ENCODE measurements at regions not wholly inside any gene's neighbourhood (a gene's known extent, or its start where the extent isn't known, plus 50 kb on each side); places are given as distances from the start of the nearest gene placed in this dataset.

GRCh38 chr20:57795342-57795697, 85.5 kb upstream of the PMEPA1 start:
- no peaks in the 10 kb centered on the region for H3K9me3 ChIP-seq (ENCODE audit: insufficient read depth, low read length)
- no peak overlapping the region for H3K9ac ChIP-seq (ENCODE audit: low read length)
- H3K4me3 ChIP-seq (ENCODE audit: low read length) = no peak overlapping the region
- no peak overlapping the region for H2AFZ ChIP-seq (ENCODE audit: low read depth, low read length)
- H3K27me3 ChIP-seq (ENCODE audit: low read depth, low read length) = peaks cover 44% of the 10 kb centered on the region
- TF ChIP-seq, protein P1, sequence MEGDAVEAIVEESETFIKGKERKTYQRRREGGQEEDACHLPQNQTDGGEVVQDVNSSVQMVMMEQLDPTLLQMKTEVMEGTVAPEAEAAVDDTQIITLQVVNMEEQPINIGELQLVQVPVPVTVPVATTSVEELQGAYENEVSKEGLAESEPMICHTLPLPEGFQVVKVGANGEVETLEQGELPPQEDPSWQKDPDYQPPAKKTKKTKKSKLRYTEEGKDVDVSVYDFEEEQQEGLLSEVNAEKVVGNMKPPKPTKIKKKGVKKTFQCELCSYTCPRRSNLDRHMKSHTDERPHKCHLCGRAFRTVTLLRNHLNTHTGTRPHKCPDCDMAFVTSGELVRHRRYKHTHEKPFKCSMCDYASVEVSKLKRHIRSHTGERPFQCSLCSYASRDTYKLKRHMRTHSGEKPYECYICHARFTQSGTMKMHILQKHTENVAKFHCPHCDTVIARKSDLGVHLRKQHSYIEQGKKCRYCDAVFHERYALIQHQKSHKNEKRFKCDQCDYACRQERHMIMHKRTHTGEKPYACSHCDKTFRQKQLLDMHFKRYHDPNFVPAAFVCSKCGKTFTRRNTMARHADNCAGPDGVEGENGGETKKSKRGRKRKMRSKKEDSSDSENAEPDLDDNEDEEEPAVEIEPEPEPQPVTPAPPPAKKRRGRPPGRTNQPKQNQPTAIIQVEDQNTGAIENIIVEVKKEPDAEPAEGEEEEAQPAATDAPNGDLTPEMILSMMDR (IDR thresholded peaks at IDR 0.05; ENCODE audit: low read depth, low read length) = no peak
- TF ChIP-seq EZH2phosphoT487 (IDR thresholded peaks at IDR 0.05; ENCODE audit: low read depth) = no peak
- H4K20me1 ChIP-seq (ENCODE audit: insufficient read depth, low read length) = no peaks in the 10 kb centered on the region
- no peaks in the 10 kb centered on the region for H3K79me2 ChIP-seq (ENCODE audit: low read length)
- no peaks in the 10 kb centered on the region for H3K4me1 ChIP-seq (ENCODE audit: low read length)
- no peak overlapping the region for H3K4me2 ChIP-seq (ENCODE audit: low read length)
- H3K36me3 ChIP-seq (replicated peaks; ENCODE audit: low read depth, low read length) = no peaks in the 10 kb centered on the region
- no peak overlapping the region for H3K27ac ChIP-seq (ENCODE audit: low read length)

DNA sequence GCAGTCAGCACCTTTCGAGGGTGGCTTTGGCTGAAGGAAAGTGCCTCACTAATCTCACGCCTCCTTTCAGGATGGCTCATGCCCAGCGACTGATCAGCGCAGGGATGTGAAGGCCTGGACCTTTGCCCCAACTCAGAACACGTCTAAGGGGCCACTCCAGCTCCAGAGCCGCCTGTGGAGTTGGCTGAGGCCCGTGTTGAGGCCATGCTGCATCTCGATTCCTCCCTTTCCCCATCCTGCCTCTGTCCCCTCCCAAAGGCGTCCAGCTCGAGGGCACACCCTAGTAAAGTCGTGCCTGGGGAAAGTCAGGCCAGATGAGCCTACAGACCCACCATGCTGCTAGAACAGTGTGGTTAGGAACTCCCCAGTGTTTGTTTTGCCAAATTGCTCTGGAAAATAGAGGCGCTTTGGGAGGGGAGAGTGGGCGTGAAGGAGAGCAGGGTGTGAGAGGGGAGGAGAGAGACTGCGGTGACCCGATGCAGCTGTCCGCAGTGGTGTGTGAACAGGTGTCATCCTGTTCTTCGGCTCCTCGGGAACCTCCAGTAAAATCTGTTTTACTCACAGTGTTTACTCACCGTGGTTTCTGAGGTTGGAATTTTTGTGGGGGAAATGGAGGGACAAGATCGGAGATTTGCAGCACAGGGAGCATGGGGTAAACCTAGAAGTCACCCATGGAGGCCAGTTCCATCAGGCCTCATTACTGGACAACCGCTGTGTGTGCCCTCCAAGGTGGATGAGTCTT, 85.0 kb upstream of the PMEPA1 start:
- no peak overlapping the region for H3K27ac ChIP-seq (ENCODE audit: low read length)
- H4K20me1 ChIP-seq (ENCODE audit: insufficient read depth, low read length) = no peaks in the 10 kb centered on the region
- no peaks in the 10 kb centered on the region for H3K4me1 ChIP-seq (ENCODE audit: low read length)
- H3K36me3 ChIP-seq (replicated peaks; ENCODE audit: low read depth, low read length) = no peaks in the 10 kb centered on the region
- TF ChIP-seq EZH2phosphoT487 (IDR thresholded peaks at IDR 0.05; ENCODE audit: low read depth) = no peak
- TF ChIP-seq, protein P1 (IDR thresholded peaks at IDR 0.05; ENCODE audit: low read depth, low read length) = no peak
- no peak overlapping the region for H2AFZ ChIP-seq (ENCODE audit: low read depth, low read length)
- H3K4me2 ChIP-seq (ENCODE audit: low read length) = no peak overlapping the region
- no peak overlapping the region for H3K9ac ChIP-seq (ENCODE audit: low read length)
- peaks cover 46% of the 10 kb centered on the region for H3K27me3 ChIP-seq (ENCODE audit: low read depth, low read length)
- no peaks in the 10 kb centered on the region for H3K79me2 ChIP-seq (ENCODE audit: low read length)
- H3K4me3 ChIP-seq (ENCODE audit: low read length) = no peak overlapping the region
- H3K9me3 ChIP-seq (ENCODE audit: insufficient read depth, low read length) = no peaks in the 10 kb centered on the region

- no peak overlapping the region for H2AFZ ChIP-seq (ENCODE audit: low read depth, low read length)
- H3K27ac ChIP-seq (ENCODE audit: low read length) = no peak overlapping the region
- no peak for TF ChIP-seq EZH2phosphoT487 (IDR thresholded peaks at IDR 0.05; ENCODE audit: low read depth)
- TF ChIP-seq, protein P1 (IDR thresholded peaks at IDR 0.05; ENCODE audit: low read depth, low read length) = no peak
- peaks cover 44% of the 10 kb centered on the region for H3K27me3 ChIP-seq (ENCODE audit: low read depth, low read length)
- H3K4me3 ChIP-seq (ENCODE audit: low read length) = no peak overlapping the region
- no peaks in the 10 kb centered on the region for H3K79me2 ChIP-seq (ENCODE audit: low read length)
- no peak overlapping the region for H3K9ac ChIP-seq (ENCODE audit: low read length)
- no peaks in the 10 kb centered on the region for H3K36me3 ChIP-seq (replicated peaks; ENCODE audit: low read depth, low read length)
- H4K20me1 ChIP-seq (ENCODE audit: insufficient read depth, low read length) = no peaks in the 10 kb centered on the region
- H3K9me3 ChIP-seq (ENCODE audit: insufficient read depth, low read length) = no peaks in the 10 kb centered on the region
- H3K4me1 ChIP-seq (ENCODE audit: low read length) = no peaks in the 10 kb centered on the region
- H3K4me2 ChIP-seq (ENCODE audit: low read length) = no peak overlapping the region
Observed at GRCh38 chr20:57794036-57794435, 84.2 kb upstream of the PMEPA1 start.

GRCh38 chr20:57793421-57793820, 83.6 kb upstream of the PMEPA1 start:
- H4K20me1 ChIP-seq (ENCODE audit: insufficient read depth, low read length) = no peaks in the 10 kb centered on the region
- no peak overlapping the region for H3K27ac ChIP-seq (ENCODE audit: low read length)
- peaks cover 43% of the 10 kb centered on the region for H3K27me3 ChIP-seq (ENCODE audit: low read depth, low read length)
- H3K4me3 ChIP-seq (ENCODE audit: low read length) = no peak overlapping the region
- H3K79me2 ChIP-seq (ENCODE audit: low read length) = no peaks in the 10 kb centered on the region
- no peak overlapping the region for H3K4me2 ChIP-seq (ENCODE audit: low read length)
- no peaks in the 10 kb centered on the region for H3K4me1 ChIP-seq (ENCODE audit: low read length)
- H3K9me3 ChIP-seq (ENCODE audit: insufficient read depth, low read length) = no peaks in the 10 kb centered on the region
- no peak overlapping the region for H3K9ac ChIP-seq (ENCODE audit: low read length)
- no peak overlapping the region for H2AFZ ChIP-seq (ENCODE audit: low read depth, low read length)
- TF ChIP-seq, protein P1 (IDR thresholded peaks at IDR 0.05; ENCODE audit: low read depth, low read length) = no peak
- no peak for TF ChIP-seq EZH2phosphoT487 (IDR thresholded peaks at IDR 0.05; ENCODE audit: low read depth)
- no peaks in the 10 kb centered on the region for H3K36me3 ChIP-seq (replicated peaks; ENCODE audit: low read depth, low read length)
